ENCODE measurements at regions not wholly inside any gene's neighbourhood (a gene's known extent, or its start where the extent isn't known, plus 50 kb on each side); places are given as distances from the start of the nearest gene placed in this dataset.

DNA sequence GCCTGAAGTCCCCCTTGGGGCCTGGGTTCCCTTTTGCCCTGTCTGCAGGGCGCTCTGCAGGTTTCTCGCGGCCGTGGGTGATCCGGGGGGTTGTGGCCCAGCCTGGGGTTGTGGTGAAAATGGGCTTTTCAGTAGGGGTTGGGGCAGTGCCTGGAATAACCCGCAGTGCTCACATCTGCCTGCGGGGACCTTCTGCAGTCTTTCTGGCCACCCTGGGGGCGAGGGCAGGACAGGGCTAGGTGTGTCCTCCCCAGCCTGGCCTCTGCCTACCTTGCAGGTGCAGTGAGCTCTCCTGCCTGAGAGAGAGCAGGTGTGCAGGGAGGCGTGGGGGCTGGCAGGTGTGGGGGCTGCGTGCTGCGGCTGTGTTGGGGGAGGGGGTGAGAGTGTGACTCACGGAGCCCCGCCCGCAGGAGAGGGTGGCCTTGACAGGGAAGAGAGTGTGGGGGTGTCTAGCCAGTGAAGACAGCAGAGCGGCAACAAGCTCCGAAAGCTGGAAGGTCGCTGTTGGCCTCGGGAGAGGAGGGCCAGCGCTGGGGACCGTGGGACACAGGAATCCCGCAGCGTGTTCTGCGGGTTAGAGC lies 131.4 kb downstream of the MRPL36 start:
- no peak for DNase-seq (ENCODE audit: low spot score)

DNA sequence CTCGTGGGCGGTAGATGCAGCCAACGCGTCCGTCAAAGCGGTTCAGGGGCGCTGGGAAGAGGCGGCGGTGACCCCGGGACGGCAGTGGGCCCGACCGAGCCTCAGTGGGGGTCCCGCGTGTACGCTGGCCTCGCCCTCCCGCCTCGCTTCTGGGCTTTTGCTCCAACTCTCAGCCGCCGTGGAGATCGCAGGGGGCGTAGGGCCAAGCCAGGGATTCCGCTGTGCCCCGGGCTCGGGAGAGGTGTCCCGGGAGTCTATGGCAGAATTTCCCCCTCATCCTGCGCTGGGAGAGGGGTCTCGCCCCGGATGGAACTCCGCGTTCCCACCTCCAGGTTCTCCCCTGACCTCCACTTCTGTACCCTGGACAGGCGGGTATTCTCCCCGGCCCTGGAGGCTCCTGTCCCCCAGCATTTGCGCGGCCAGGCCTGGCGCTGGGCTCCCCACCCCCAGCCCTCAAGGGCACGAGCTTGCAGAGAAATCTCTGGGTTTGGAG lies 131.9 kb downstream of the MRPL36 start:
- no peak for DNase-seq (ENCODE audit: low spot score)

DNA sequence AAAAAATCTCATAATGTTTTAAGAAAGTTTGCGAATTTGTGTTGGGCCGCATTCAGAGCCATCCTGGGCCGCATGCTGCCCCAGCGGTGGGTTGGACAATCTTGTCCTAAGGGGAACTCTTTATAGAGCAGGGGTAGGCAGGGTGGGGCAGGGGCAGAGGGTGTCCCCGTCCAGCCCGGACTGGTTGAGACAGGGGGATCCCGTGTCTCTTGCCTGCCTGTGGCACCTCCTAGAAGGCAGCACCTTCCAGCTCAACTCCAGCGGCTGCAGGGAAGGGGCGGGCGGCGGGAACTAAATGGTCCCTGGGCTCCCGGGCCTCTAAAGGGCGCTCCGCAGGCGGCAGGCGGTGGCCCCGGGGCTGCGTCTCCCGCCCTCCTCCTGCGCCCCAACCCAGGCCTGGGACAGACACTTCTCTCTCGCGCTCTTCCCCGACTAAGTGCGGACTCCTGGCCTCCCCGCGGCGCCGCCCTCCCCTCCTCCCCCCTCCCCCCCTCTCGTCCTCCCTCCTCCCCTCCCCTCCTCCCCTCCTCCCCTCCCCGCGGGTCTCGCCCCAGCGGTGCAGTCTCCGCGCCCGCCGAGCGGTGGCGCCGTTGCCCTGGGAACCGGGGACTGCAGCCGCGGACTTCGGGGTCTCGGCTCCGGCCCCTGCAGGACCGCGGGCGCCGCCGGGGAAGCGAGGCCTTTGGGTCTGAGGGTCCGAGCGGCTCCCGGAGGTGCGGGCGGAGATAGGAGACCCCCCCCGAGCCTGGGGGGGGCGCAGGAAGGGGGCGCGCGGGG lies 132.6 kb downstream of the MRPL36 start:
- no peak for DNase-seq (ENCODE audit: low spot score)

DNA sequence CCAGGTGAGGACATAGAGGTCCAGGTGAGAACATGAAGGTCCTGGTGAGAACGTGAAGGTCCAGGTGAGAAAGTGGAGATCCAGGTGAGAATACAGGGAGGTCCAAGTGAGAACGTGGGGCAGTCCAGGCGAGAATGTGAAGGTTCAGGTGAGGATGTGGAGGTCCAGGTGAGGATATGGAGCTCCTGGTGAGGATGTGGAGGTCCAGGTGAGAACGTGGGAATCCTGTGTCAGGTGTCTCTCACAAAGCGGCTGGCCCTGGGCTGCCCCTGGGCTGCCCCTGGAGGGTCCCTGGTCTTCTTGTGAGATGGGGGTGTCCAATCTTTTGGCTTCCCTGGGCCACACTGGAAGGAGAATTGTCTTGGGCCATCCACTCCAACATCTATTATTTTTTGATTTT lies 133.4 kb downstream of the MRPL36 start:
- DNase-seq (ENCODE audit: low spot score): no peak

DNA sequence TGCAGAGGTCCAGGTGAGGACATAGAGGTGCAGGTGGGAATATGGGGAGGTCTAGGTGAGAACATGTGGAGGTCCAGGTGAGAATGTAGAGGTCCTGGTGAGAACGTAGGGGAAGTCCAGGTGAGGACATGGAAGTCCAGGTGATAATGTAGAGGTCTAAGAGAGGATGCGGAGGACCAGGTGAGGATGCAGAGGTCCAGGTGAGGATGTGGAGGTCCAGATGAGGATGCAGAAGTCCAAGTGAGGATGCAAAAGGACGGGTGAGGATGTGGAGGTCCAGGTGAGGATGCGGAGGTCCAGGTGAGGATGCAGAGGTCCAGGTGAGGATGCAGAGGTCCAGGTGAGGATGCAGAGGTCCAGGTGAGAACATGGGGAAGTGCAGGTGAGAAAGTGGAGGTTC lies 133.8 kb downstream of the MRPL36 start:
- no peak for DNase-seq (ENCODE audit: low spot score)

DNA sequence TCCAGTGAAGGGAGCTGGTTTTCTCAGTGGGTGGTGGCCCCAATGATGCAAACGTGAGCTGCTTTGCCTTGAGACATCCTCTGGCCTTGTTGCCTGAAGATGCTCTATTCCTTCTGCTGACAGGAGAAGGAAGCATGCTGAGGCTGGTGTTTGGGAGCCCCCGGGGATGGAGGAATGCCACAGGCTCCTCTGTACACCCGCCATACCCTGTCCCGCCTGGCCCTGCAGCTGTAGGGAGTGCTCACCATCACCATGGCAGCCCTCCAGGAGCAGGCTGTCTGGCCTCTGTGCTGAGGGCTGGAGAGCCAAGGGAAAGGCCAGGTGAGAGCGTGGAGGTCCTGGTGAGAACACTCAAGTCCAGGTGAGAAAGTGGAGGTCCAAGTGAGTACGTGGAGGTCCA lies 134.4 kb downstream of the MRPL36 start:
- no peak for DNase-seq (ENCODE audit: low spot score)

DNA sequence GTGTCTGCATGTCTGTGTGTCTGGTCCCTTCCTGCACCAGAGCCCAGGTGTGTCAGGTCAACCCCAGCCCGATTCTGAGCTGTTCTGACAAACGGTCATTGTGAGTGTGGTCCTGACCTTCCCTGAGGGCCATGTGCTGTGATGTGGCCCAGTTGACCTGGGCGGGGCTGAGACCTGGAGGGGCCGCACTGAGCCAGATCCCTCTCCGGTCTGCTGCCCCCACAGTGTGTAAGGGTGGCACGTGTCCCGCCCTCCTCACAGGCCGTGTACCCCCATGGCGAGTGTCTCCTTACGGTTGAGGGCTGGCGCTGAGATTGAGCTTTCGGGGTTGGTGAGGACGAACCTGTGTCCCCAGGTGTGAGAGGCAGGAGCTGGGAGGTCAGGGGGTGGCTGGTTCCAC lies 136.5 kb downstream of the MRPL36 start:
- no peak for DNase-seq (ENCODE audit: low spot score)

DNA sequence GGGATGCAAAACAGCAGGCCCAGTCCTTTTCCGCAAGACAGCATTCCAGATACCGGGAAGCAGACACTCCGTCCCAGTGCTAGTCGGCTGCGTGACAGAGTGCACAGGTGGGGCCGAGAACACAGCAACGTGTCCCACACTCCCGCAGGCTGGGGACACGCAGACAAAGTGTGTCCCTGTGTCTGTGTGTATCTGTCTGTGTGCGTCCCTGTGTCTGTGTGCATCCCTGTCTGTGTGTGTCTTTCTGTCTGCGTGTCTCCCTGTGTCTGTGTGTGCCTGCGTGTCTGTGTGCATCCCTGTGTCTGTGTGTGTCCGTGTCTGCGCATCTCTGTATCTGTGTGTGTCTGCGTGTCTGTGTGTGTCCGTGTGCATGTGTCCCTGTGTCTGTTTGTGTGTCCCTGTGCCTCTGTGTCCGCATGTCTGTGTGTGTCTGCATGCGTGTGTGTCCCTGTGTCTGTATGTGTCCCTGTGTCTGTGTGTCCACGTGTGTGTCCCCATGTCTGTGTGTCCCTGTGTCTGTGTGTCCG lies 137.0 kb downstream of the MRPL36 start:
- DNase-seq (ENCODE audit: low spot score): no peak

DNA sequence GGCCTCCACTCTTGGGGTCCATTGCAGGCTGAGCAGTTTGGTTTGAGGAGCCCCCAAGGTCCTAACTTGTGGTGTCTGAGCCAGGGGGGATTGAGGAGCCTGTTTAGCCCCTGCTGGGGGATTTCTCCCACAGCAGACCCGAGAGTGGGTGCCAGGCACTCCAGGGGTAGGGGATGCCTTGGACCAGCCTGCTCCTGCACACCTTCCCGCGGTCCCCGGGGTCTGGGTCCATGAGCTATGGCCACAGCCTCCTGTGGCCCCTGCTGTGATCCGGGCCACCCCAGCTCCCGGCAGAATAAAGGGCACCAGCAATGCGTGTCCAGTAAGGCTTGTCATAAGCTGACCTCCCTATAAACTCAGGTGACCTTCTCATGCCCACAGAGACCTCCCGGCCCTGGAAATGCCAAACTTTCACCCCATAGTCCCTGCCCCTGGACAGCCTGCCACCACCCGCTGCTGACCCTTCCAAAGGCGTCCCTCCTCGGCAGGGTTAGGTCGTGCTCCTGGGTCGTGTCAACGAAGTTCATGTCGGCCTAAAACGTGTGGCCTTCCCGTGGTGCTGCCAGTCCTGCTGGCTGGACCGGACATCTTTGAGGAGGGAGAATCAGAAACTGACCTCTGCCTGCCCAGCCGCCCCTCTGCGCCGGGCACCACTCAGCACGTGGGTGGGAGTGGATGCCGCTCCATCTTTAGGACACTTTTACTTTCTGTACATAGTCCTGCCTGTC lies 137.6 kb downstream of the MRPL36 start:
- peak; percentile 9 for DNase-seq (ENCODE audit: low spot score)

DNA sequence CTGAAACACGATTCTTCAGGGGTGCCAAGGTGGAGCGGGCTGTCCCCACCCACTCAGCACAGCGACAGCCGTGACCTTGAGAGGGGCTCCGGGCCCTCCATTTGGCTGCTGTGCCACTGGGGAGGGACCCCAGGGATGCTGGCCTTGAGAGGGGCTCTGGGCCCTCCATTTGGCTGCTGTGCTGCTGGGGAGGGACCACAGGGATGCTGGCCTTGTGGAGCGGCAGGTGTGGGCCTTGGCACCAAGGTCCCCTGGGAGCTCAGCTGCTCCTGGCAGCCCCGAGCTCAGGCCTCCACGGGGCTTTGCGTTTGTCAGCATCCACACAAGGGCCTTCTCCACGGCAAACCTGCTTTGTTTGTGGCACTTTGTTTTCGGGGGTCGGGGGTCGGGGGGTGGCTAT lies 137.6 kb upstream of the LPCAT1 start:
- no peak for DNase-seq (ENCODE audit: low spot score)

DNA sequence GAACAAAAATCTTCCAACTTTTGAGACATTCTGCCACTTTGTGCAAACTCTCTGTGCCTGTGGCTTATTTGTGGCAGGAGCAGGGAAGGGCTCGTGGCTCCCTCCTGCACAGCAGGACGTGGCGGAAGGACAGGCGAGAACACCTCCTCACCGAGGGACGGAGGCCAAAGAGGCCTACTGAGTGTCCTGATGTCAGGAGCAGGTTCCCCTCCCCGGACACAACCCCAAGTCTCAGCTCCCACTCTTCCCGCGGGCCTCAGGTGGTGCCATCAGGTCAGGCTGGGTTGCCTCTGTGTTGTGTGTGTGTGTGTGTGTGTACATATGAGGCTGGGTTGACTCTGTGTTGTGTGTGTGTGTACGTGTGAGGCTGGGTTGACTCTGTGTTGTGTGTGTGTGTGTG lies 136.8 kb upstream of the LPCAT1 start:
- DNase-seq (ENCODE audit: low spot score): no peak

DNA sequence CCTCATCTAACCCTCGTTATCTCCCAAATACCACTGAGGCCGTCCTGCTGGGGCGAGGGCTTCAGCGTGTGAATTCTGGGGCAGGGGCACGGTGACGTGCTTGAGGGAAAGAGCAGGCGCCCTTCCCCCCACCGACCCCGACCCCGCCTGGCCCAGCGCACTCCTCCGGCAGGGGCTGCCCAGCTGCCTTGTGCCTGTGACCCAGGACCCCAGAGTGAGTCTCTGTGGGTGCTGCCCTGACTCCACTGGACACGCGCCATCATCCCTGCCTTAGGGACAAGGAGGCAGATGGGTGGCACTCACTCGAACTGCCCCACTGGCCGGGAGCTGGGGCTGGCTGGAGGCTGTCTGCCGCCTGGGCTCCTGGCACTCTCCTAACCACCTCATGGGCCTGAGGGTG lies 136.2 kb upstream of the LPCAT1 start:
- no peak for DNase-seq (ENCODE audit: low spot score)

DNA sequence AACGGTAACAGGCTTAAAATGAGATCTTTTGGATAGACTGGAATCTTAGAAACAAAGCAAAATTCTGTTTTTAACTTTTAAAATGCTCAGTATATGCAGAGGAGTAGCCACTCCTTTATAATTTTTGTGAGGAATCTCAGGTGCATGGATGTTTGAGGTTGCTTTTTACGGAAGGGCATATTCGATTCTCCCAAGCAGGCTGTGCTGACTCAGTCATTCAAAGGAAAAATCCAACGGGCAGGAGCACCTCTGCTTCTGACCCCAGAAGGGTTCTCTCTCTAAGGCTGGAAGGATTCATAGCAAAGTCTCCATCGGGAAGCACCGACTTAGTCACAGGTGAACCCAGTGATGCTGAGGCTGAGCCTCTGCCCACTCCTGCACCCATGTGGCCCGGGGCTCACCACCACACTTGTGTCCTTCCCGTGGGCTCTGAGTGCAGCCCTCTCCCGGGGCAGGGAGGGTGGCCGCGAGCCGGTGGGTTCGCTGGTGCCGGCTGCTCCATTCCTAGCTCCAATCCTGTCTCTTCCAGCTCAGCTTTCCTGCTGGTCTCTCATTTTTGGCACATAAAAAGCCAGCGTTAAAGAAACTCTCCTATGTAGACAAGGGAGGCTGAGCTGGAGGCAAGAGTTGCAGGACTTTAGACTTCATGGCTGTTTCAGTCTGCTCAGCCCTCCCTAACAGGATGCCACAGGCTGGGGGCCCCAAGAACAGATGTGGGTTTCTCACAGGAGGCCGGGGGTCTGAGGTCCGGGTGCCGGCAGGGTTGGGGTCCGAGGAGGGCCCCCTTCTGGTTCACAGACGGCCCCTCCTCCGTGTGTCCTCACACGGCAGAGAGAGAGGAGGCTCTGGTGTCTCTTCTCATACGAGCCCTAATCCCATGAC lies 135.6 kb upstream of the LPCAT1 start:
- peak; percentile 9 for DNase-seq (ENCODE audit: low spot score)

DNA sequence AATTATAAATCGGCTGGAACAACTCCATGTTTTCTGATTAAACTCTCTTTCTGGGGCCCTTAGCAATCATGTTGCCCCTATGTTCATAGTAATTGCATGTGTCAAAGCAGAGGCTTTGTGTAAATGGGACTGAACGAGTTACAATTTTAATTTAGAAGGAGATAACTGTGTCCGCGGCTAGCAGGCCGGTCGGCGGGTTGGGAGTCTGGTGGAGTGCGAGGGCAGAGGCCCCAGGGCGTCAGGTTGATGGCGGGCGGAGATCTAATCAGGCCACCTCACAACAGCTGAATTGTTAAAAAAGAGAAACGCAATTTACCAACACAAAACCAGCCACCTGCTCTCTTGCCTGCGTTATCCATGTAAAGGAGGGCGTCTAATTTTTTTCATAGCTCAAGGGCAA lies 134.9 kb upstream of the LPCAT1 start:
- no peak for DNase-seq (ENCODE audit: low spot score)

DNA sequence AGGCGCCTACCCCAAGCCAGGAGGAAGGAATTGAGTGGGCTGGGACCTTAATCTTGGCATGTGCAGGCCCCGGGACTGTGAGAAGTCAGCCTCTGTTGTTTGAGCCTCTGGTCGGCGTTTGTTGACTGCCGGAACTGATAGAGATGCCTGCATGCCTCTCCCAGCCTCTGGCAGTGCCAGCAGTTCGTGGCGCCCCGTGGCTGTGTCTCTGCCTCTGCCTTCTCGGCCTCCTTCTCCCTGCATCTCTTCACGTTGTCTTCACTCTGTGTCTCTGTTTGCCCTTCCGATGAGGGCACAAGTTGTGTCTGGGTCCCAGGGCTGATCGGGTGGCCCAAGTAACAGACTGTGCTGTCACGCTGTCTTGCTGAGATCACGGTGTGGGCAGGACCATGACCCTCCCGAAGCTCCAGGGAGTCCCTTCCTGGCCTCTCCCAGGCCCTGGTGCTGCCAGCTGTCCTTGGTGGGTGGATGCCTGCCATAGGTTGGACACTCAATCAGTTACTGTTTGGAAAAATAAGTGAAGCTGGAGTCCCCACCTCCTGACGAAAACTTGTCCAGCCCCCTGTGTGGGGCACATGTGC lies 133.5 kb upstream of the LPCAT1 start:
- no peak for DNase-seq (ENCODE audit: low spot score)

DNA sequence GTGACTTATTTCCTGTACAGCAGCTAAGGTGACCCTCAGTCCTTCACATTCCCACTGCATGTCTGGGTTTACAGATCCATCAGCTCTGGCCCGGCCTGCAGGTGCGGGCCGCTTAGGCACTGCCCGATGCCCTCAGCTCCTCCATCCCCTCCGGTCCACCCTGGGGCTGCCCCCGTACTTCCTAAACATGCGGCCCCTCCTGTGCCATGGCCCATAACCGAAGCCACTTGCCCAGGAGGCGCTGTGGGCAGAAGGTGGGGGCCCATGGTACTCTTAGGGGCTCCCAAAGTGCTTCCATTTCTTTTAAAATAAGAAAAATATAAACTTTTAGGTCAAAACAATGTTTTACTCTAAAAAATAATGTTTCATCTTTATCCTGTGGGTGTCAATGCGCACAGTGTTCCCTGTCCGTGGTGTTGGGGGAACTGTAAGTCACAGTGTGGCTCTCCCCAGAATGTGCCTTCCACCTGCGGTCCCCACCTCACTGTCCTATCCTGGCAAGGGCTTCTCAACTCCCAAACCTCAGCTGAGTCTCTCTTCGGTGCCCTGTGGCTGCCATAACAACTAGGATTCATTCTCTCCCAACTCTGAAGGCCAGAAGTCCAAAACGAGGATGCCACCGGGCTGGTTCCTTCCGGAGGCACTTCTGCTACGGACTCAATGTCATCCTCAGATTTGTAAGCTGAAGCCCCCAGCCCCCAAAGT lies 132.7 kb upstream of the LPCAT1 start:
- no peak for DNase-seq (ENCODE audit: low spot score)

DNA sequence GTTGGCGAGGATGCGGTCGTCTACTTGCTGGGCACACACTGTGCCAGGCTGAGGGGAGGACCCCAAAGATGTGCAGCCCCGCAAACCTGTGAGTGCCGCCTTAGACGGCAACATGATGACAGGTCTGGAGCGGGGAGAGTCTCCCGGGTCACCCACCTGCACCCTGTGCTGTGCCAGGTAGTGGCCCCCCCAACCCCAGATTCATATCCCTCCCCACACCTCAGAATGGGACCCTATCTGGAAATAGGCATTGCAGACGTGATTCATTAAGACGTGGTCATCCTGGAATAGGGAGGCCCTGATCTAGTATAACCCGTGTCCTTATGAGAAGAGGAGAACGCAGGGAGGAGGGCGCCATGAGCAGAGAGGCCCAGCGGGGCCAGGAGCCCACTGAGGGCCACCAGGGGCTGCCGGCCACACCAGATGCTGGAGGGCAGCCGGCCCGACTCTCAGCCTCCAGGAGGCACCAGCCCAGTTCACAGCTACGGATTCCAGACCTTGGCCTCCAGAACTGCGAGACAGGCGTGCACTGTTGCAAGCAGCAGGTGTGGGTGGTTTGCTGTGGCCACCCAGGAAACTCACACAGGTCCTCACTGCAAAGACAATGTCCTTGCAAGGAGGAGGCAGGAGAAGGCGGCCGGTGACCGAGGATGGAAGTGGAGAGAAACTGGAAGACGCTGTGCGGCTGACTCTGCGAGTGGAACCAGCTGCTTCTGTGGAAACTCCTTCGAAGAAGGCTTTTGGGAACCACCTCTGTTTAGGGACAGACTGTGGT lies 131.9 kb upstream of the LPCAT1 start:
- no peak for DNase-seq (ENCODE audit: low spot score)

DNA sequence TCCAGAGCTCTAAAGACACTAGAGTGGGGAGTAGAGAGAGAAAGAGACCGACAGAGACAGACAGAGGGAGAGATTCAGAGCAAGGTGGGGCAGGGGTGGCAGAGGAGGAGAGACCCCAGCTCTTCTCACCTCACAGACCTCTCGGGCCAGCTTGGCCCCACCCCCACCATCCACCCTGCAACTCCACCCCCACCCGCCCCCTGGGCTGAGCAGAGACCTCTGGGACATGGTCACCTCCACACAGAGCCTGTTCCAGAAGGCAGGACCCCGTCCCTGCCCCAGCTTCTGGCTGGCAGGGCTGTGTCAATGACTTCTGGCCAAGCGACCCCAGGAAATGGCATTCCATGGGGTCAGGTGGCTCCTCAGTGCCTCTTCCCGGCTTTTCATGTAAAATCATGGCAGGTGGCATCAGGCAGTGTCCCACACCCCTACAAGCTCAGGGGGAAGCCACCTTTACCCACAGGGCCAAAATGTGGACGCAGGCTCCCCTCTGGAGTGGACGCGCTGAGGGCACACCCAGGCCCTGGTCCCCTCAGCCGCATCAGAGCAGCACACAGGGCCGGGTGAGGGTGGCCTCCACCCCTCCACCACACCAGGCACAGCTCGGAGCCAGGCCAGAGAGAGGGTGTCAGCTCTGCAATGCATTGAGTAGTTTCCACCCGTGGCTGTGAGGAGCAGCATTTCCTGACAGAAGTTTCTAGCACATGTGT lies 131.2 kb upstream of the LPCAT1 start:
- no peak for DNase-seq (ENCODE audit: low spot score)

Data from mucosa of gallbladder (tissue), 1 donor.